HepG2 (cell line): ENCODE measurements at regions not wholly inside any gene's neighbourhood (a gene's known extent, or its start where the extent isn't known, plus 50 kb on each side); places are given as distances from the start of the nearest gene placed in this dataset.
A peak's percentile ranks its signal among the peaks of the same experiment; 100 is the strongest.

ENCODE experiments used
- ADNP ChIP-seq: sonication (generic); formaldehyde crosslinking; IDR thresholded peaks from 2 replicates; pipeline ENCODE4 v1.4.0; 2020; ENCODE audit warnings: missing genetic modification reagents
- BCL6 ChIP-seq: IDR thresholded peaks from 2 replicates; pipeline ENCODE4 v1.6.1; 2016; ENCODE audit warnings: missing genetic modification reagents, missing compliant biosample characterization
- ELF4 ChIP-seq: sonication (generic); formaldehyde crosslinking; IDR thresholded peaks from 2 replicates; pipeline ENCODE4 v1.5.0; 2020; ENCODE audit warnings: missing genetic modification reagents, mild to moderate bottlenecking, moderate library complexity, borderline replicate concordance
- ESRRA ChIP-seq: sonication (generic); formaldehyde crosslinking; IDR thresholded peaks from 2 replicates; pipeline ENCODE4 v1.5.1; 2020; ENCODE audit warnings: mild to moderate bottlenecking, low read depth, missing genetic modification reagents
- FOXA1 ChIP-seq, 2 experiments: fragments of 450-650 bp in 1 of 2; sonication (generic) in 1 of 2; formaldehyde crosslinking in 1 of 2; IDR thresholded peaks; 2 replicates each; pipeline versions ENCODE4 v1.4.0 to v1.6.1; 2016 to 2020; ENCODE audit warnings: missing genetic modification reagents in 1 of 2
- GFI1 ChIP-seq: sonication (generic); formaldehyde crosslinking; IDR thresholded peaks from 2 replicates; pipeline ENCODE4 v1.5.0; 2020; ENCODE audit warnings: missing genetic modification reagents, mild to moderate bottlenecking, borderline replicate concordance
- HNF4G ChIP-seq, 2 experiments: sonication (generic) in 1 of 2; formaldehyde crosslinking in 1 of 2; IDR thresholded peaks; 2 replicates each; pipeline versions ENCODE4 v1.4.0 to v1.6.1; 2011 to 2020; ENCODE audit warnings: borderline replicate concordance in 2 of 2, low read depth in 2 of 2, mild to moderate bottlenecking in 2 of 2, low read length in 1 of 2, missing genetic modification reagents in 1 of 2, moderate library complexity in 1 of 2
- MED1 ChIP-seq: sonication (generic); formaldehyde crosslinking; IDR thresholded peaks from 2 replicates; pipeline ENCODE4 v1.4.0; 2020; ENCODE audit warnings: missing genetic modification reagents
- NFIB ChIP-seq: sonication (generic); formaldehyde crosslinking; IDR thresholded peaks from 2 replicates; pipeline ENCODE4 v1.9.0; 2021; ENCODE audit warnings: missing genetic modification reagents, mild to moderate bottlenecking, borderline replicate concordance
- PTBP1 ChIP-seq: fragments of 200-400 bp; formaldehyde crosslinking; IDR thresholded peaks from 2 replicates; pipeline ENCODE4 v1.6.1; 2018; ENCODE audit warnings: low read length, low read depth; ENCODE audit not compliant: poor library complexity, severe bottlenecking
- RARA ChIP-seq: IDR thresholded peaks from 2 replicates; pipeline ENCODE4 v1.6.1; 2016; ENCODE audit warnings: missing genetic modification reagents, missing compliant biosample characterization
- RFX1 ChIP-seq: fragments of 450-650 bp; IDR thresholded peaks from 2 replicates; pipeline ENCODE4 v1.6.1; 2017
- SIX4 ChIP-seq: sonication (generic); formaldehyde crosslinking; IDR thresholded peaks from 2 replicates; pipeline ENCODE4 v1.4.0; 2020; ENCODE audit warnings: missing genetic modification reagents
- SOX13 ChIP-seq, 3 experiments: fragments of 450-650 bp in 1 of 3; sonication (generic) in 1 of 3; formaldehyde crosslinking in 1 of 3; IDR thresholded peaks in 2 of 3; conservative IDR thresholded peaks in 1 of 3; 2 replicates each; pipeline versions ENCODE4 v1.5.0 to v1.6.1; 2016 to 2020; ENCODE audit warnings: antibody characterized with exemption in 1 of 3, mild to moderate bottlenecking in 1 of 3, missing compliant biosample characterization in 1 of 3, missing genetic modification reagents in 1 of 3, moderate library complexity in 1 of 3
- SOX6 ChIP-seq, 2 experiments: fragments of 450-650 bp in 1 of 2; sonication (generic) in 1 of 2; formaldehyde crosslinking in 1 of 2; IDR thresholded peaks; 2 replicates each; pipeline versions ENCODE4 v1.4.0 to v1.6.1; 2017 to 2020; ENCODE audit warnings: antibody characterized with exemption in 1 of 2, mild to moderate bottlenecking in 1 of 2, missing genetic modification reagents in 1 of 2
- SSRP1 ChIP-seq: IDR thresholded peaks from 2 replicates; pipeline ENCODE4 v1.6.1; 2016; ENCODE audit warnings: control low read depth
- TEAD3 ChIP-seq: optimal IDR thresholded peaks from 2 replicates; pipeline ENCODE3; 2016; ENCODE audit warnings: borderline replicate concordance
- ZBTB7B ChIP-seq: sonication (generic); formaldehyde crosslinking; IDR thresholded peaks from 2 replicates; pipeline ENCODE4 v1.4.0; 2020; ENCODE audit warnings: missing genetic modification reagents
- ZFP37 ChIP-seq: sonication (generic); formaldehyde crosslinking; IDR thresholded peaks from 2 replicates; pipeline ENCODE4 v1.4.0; 2020; ENCODE audit warnings: missing genetic modification reagents, borderline replicate concordance
- ZMYM4 ChIP-seq: sonication (generic); formaldehyde crosslinking; IDR thresholded peaks from 2 replicates; pipeline ENCODE4 v1.8.1; 2023; ENCODE audit warnings: mild to moderate bottlenecking, missing genetic modification reagents
- ZNF160 ChIP-seq: sonication (generic); formaldehyde crosslinking; IDR thresholded peaks from 2 replicates; pipeline ENCODE4 v1.8.0; 2022; ENCODE audit warnings: mild to moderate bottlenecking, inconsistent platforms, missing genetic modification reagents
- ZNF205 ChIP-seq: IDR thresholded peaks from 2 replicates; pipeline ENCODE4 v1.6.1; 2018; ENCODE audit warnings: missing biosample characterization, missing genetic modification reagents
- ZNF331 ChIP-seq: sonication (generic); formaldehyde crosslinking; IDR thresholded peaks from 2 replicates; pipeline ENCODE4 v1.4.0; 2020; ENCODE audit warnings: missing genetic modification reagents
- ZNF430 ChIP-seq: sonication (generic); formaldehyde crosslinking; IDR thresholded peaks from 2 replicates; pipeline ENCODE4 v1.9.0; 2021; ENCODE audit warnings: mild to moderate bottlenecking, missing genetic modification reagents
- ZNF460 ChIP-seq: sonication (generic); formaldehyde crosslinking; IDR thresholded peaks from 2 replicates; pipeline ENCODE4 v1.5.1; 2020; ENCODE audit warnings: missing genetic modification reagents, mild to moderate bottlenecking, borderline replicate concordance
- ZNF562 ChIP-seq: sonication (generic); formaldehyde crosslinking; IDR thresholded peaks from 2 replicates; pipeline ENCODE4 v1.8.0; 2022; ENCODE audit warnings: missing genetic modification reagents, borderline replicate concordance
- ZNF672 ChIP-seq: sonication (generic); formaldehyde crosslinking; IDR thresholded peaks from 2 replicates; pipeline ENCODE4 v1.8.1; 2022; ENCODE audit warnings: missing genetic modification reagents
- TF ChIP-seq, protein P1 (sequence below): IDR thresholded peaks from 2 replicates; pipeline ENCODE4 v1.6.1; 2016; ENCODE audit warnings: missing biosample characterization, missing genetic modification reagents, low read depth
- TF ChIP-seq, protein P2 (sequence below): sonication (generic); formaldehyde crosslinking; conservative IDR thresholded peaks from 2 replicates; pipeline ENCODE4 v1.8.0; 2022; ENCODE audit warnings: missing genetic modification reagents

DNA sequence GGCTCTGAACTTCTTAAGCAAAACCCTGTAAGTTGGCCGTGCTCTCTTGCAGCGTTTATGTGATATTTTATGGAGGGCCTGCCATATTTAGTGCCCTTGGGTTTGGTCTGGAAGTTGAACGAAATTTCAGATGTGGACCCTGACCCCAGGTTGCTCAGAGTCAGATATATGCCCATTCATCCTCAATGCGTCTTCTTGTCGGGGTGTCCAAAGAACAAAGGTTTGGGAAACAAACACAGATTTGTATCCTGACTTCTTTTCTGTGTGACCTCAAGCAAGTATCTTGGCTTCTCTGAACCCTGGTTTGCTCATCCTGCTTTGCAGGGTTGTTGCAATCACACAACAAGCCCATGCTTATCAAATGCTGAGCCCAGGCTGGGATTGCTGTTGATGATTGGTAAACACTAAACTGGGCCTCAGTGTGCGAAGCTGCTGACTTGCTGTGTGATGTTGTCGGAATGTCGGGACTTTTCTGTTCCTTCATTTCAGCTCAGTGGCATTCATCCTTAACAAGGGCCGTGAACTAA is 103.5 kb upstream of the PTPN1 start (continued):
- TF ChIP-seq, protein P1, sequence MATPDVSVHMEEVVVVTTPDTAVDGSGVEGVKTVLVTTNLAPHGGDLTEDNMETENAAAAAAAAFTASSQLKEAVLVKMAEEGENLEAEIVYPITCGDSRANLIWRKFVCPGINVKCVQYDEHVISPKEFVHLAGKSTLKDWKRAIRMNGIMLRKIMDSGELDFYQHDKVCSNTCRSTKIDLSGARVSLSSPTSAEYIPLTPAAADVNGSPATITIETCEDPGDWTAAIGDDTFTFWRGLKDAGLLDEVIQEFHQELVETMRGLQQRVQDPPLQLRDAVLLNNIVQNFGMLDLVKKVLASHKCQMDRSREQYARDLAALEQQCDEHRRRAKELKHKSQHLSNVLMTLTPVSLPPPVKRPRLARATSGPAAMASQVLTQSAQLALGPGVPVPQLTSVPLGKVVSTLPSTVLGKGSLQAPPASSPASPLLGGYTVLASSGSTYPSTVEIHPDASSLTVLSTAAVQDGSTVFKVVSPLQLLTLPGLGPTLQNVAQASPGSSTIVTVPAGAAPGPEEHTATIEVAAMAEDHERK (CRISPR knock-in tag), result no peak
- no peak for TF ChIP-seq FOXA1 (IDR thresholded peaks at IDR 0.05)
- TF ChIP-seq FOXA1 (CRISPR knock-in tag; IDR thresholded peaks at IDR 0.05), result peak; percentile 52
- TF ChIP-seq PTBP1, result peak; percentile 50
- TF ChIP-seq SIX4, result 0 out of 2 replicates have a peak, but pooled peaks have one; percentile 27
- TF ChIP-seq ADNP (CRISPR knock-in tag), result peak; percentile 85
- TF ChIP-seq RFX1, result no peak
- TF ChIP-seq GFI1, result peak; percentile 53
- peak; percentile 87; the same call in 1 of the 2 replicates for TF ChIP-seq ZNF205
- peak; percentile 51; the same call in 1 of the 2 replicates for TF ChIP-seq HNF4G (IDR thresholded peaks at IDR 0.05; ENCODE audit: borderline replicate concordance, low read depth, low read length)
- TF ChIP-seq HNF4G (CRISPR knock-in tag; IDR thresholded peaks at IDR 0.05; ENCODE audit: borderline replicate concordance, low read depth), result no peak
- TF ChIP-seq, protein P2, sequence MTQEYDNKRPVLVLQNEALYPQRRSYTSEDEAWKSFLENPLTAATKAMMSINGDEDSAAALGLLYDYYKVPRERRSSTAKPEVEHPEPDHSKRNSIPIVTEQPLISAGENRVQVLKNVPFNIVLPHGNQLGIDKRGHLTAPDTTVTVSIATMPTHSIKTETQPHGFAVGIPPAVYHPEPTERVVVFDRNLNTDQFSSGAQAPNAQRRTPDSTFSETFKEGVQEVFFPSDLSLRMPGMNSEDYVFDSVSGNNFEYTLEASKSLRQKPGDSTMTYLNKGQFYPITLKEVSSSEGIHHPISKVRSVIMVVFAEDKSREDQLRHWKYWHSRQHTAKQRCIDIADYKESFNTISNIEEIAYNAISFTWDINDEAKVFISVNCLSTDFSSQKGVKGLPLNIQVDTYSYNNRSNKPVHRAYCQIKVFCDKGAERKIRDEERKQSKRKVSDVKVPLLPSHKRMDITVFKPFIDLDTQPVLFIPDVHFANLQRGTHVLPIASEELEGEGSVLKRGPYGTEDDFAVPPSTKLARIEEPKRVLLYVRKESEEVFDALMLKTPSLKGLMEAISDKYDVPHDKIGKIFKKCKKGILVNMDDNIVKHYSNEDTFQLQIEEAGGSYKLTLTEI (CRISPR knock-in tag), result no peak
- no peak for TF ChIP-seq TEAD3 (CRISPR knock-in tag)
- TF ChIP-seq ELF4 (CRISPR knock-in tag), result no peak
- TF ChIP-seq ZMYM4, result 0 out of 2 replicates have a peak, but pooled peaks have one; percentile 14
- TF ChIP-seq BCL6 (CRISPR knock-in tag), result 0 out of 2 replicates have a peak, but pooled peaks have one; percentile 16
- TF ChIP-seq SOX6 (IDR thresholded peaks at IDR 0.05), result no peak
- TF ChIP-seq SOX6 (CRISPR knock-in tag; IDR thresholded peaks at IDR 0.05), result no peak
- TF ChIP-seq SOX13 (IDR thresholded peaks at IDR 0.05), result no peak
- peak in 1 of 2 experiments; percentile 49; a peak in 2 of 4 replicates for TF ChIP-seq SOX13 (CRISPR knock-in tag; conservative IDR thresholded peaks at IDR 0.05 in 1 of 2, IDR thresholded peaks at IDR 0.05 in 1 of 2)
- no peak for TF ChIP-seq SSRP1 (CRISPR knock-in tag)
- no peak for TF ChIP-seq ESRRA (CRISPR knock-in tag)
- peak; percentile 4; the same call in 1 of the 2 replicates for TF ChIP-seq MED1 (CRISPR knock-in tag)
- TF ChIP-seq RARA (CRISPR knock-in tag), result 0 out of 2 replicates have a peak, but pooled peaks have one; percentile 24
- no peak for TF ChIP-seq NFIB (CRISPR knock-in tag)
- TF ChIP-seq ZNF160 (CRISPR knock-in tag), result no peak
- no peak for TF ChIP-seq ZFP37 (CRISPR knock-in tag)
- TF ChIP-seq ZNF562 (CRISPR knock-in tag), result no peak
- no peak for TF ChIP-seq ZBTB7B
- TF ChIP-seq ZNF430, result no peak
- TF ChIP-seq ZNF460, result no peak
- TF ChIP-seq ZNF672 (CRISPR knock-in tag), result no peak
- TF ChIP-seq ZNF331 (CRISPR knock-in tag), result peak; percentile 44; the same call in 1 of the 2 replicates
